Gastroesophageal sphincter (tissue), 4 donors: ENCODE measurements at regions not wholly inside any gene's neighbourhood (a gene's known extent, or its start where the extent isn't known, plus 50 kb on each side); places are given as distances from the start of the nearest gene placed in this dataset.

Source experiments
- ATAC-seq: fragments of 150-250 bp; one replicate; pipeline ENCODE4 v1.9.1; 2016; ENCODE audit warnings: mild to moderate bottlenecking, moderate library complexity
- H3K27ac ChIP-seq, 4 donors: fragments of 200-600 bp; sonication (generic) in 3 of 4; 1 replicate in 3 of 4; 2 replicates in 1 of 4; pipeline ENCODE4 v1.5.1; 2016 to 2019
- H3K27me3 ChIP-seq: fragments of 200-600 bp; sonication (generic); one replicate; pipeline ENCODE4 v1.5.1; 2019
- H3K36me3 ChIP-seq, 2 donors: fragments of 200-600 bp; sonication (generic); one replicate each; pipeline ENCODE4 v1.5.1; 2019; ENCODE audit warnings: control low read depth in 1 of 2
- H3K4me1 ChIP-seq, 3 donors: fragments of 200-600 bp; sonication (generic); 1 replicate in 2 of 3; 2 replicates in 1 of 3; pipeline ENCODE4 v1.5.1; 2016 to 2019; ENCODE audit warnings: control low read depth in 2 of 3
- H3K4me3 ChIP-seq, 2 donors: fragments of 200-600 bp; sonication (generic); one replicate each; pipeline ENCODE4 v1.5.1; 2019; ENCODE audit warnings: mild to moderate bottlenecking in 1 of 2, moderate library complexity in 1 of 2
- H3K9me3 ChIP-seq, 3 donors: fragments of 200-600 bp; sonication (generic); one replicate each; pipeline ENCODE4 v1.5.1; 2017 to 2019; ENCODE audit warnings: control low read depth in 2 of 3
- CTCF ChIP-seq, 4 experiments: fragments of 200-600 bp in 2 of 4; fragments of 450-650 bp in 2 of 4; sonication (generic) in 1 of 4; IDR thresholded peaks; one replicate each; pipeline ENCODE4 v1.5.1; 2017 to 2019; ENCODE audit warnings: antibody characterized with exemption in 4 of 4, mild to moderate bottlenecking in 2 of 4, moderate library complexity in 2 of 4
- EP300 ChIP-seq: sonication (generic); formaldehyde crosslinking; IDR thresholded peaks from one replicate; pipeline ENCODE4 v1.6.1; 2017; ENCODE audit warnings: antibody characterized with exemption, mild to moderate bottlenecking
- POLR2A ChIP-seq, 2 donors: fragments of 450-650 bp; IDR thresholded peaks; one replicate each; pipeline ENCODE4 v1.6.1; 2017; ENCODE audit warnings: antibody characterized with exemption in 2 of 2, mild to moderate bottlenecking in 2 of 2, moderate library complexity in 1 of 2
- POLR2AphosphoS5 ChIP-seq: sonication (generic); formaldehyde crosslinking; IDR thresholded peaks from one replicate; pipeline ENCODE4 v1.6.1; 2017; ENCODE audit warnings: antibody characterized with exemption
- WGBS, 2 donors: methylation state at CpG; one replicate each; pipeline ENCODE4 v1.1.5; 2018; ENCODE audit warnings: low coverage in 1 of 2; 5-methylcytosine and 5-hydroxymethylcytosine counted together

- WGBS, 2 donors, result 93% methylated on average over 3 of the region's 11 CpGs; no CpG with 5 or more reads in 1 of the 2 donors
Observed at GRCh38 chr15:68502398-68502901, 70.5 kb upstream of the ITGA11 start.

GRCh38 chr15:68503213-68503612 is 71.2 kb upstream of the ITGA11 start:
- WGBS, 2 donors, result no CpG with 5 or more reads among the region's 7 CpGs
- Histone ChIP-seq H3K4me1 (peaks cover 0 to 14% (median 0%) of the 10 kb centered on the region in 3 donors), H3K9me3 (peaks cover 0 to 3% (median 0%) of the 10 kb centered on the region in 3 donors), H3K4me3 (no peak overlapping the region), H3K36me3 (no peaks in the 10 kb centered on the region), H3K27me3 (no peaks in the 10 kb centered on the region), H3K27ac (no peak overlapping the region)
- no peak for ATAC-seq
- TF ChIP-seq POLR2AphosphoS5 (no peak), POLR2A (IDR thresholded peaks at IDR 0.05) (no peak), CTCF (IDR thresholded peaks at IDR 0.05) (no peak), EP300 (no peak)

More at GRCh38 chr15:68502398-68502901, 70.5 kb upstream of the ITGA11 start:
- Histone ChIP-seq H3K27me3 (no peaks in the 10 kb centered on the region), H3K36me3 (no peaks in the 10 kb centered on the region), H3K4me3 (no peak overlapping the region), H3K4me1 (peaks cover 0 to 14% (median 0%) of the 10 kb centered on the region in 3 donors), H3K9me3 (peaks cover 0 to 3% (median 0%) of the 10 kb centered on the region in 3 donors), H3K27ac (no peak overlapping the region)
- ATAC-seq, result no peak
- no peak for TF ChIP-seq POLR2A (IDR thresholded peaks at IDR 0.05)
- no peak for TF ChIP-seq POLR2AphosphoS5
- no peak for TF ChIP-seq EP300
- TF ChIP-seq CTCF (IDR thresholded peaks at IDR 0.05), result no peak

GRCh38 chr15:68503791-68504680 is 72.1 kb upstream of the ITGA11 start:
- Histone ChIP-seq H3K27ac (no peak overlapping the region), H3K27me3 (no peaks in the 10 kb centered on the region), H3K36me3 (no peaks in the 10 kb centered on the region), H3K9me3 (peaks cover 0 to 3% (median 0%) of the 10 kb centered on the region in 3 donors), H3K4me1 (peaks cover 0 to 14% (median 0%) of the 10 kb centered on the region in 3 donors), H3K4me3 (no peak overlapping the region)
- 48 to 64% methylated on average over 5 to 7 of the region's 11 CpGs for WGBS, 2 donors
- ATAC-seq, result no peak
- TF ChIP-seq EP300 (no peak), POLR2AphosphoS5 (no peak), POLR2A (IDR thresholded peaks at IDR 0.05) (no peak)

GRCh38 chr15:68504681-68505170 is 72.8 kb upstream of the ITGA11 start:
- no peaks in the 10 kb centered on the region for H3K36me3 ChIP-seq
- H3K4me3 ChIP-seq, result no peak overlapping the region
- no peaks in the 10 kb centered on the region for H3K27me3 ChIP-seq
- ATAC-seq, result no peak
- H3K4me1 ChIP-seq, result peaks cover 0 to 14% (median 0%) of the 10 kb centered on the region in 3 donors
- TF ChIP-seq EP300, result no peak
- 83% methylated on average over 3 of the region's 8 CpGs; no CpG with 5 or more reads in 1 of the 2 donors for WGBS, 2 donors
- no peak overlapping the region for H3K27ac ChIP-seq
- peaks cover 0 to 3% (median 0%) of the 10 kb centered on the region in 3 donors for H3K9me3 ChIP-seq

GRCh38 chr15:68506071-68506470 is 72.7 kb upstream of the CORO2B start:
- Histone ChIP-seq H3K4me3 (no peak overlapping the region), H3K27me3 (no peaks in the 10 kb centered on the region), H3K36me3 (no peaks in the 10 kb centered on the region), H3K4me1 (peaks cover 0 to 4% (median 0%) of the 10 kb centered on the region in 3 donors), H3K27ac (no peak overlapping the region), H3K9me3 (peaks cover 0 to 3% (median 0%) of the 10 kb centered on the region in 3 donors)
- no peak for TF ChIP-seq CTCF (IDR thresholded peaks at IDR 0.05)
- TF ChIP-seq EP300, result no peak
- no peak for TF ChIP-seq POLR2AphosphoS5
- no peak for TF ChIP-seq POLR2A (IDR thresholded peaks at IDR 0.05)
- ATAC-seq, result no peak
- WGBS, 2 donors, result 100% methylated on average over 2 of the region's 2 CpGs; no CpG with 5 or more reads in 1 of the 2 donors
